Activated CD4-positive, CD25-positive, alpha-beta regulatory T cell treated with anti-CD3 and anti-CD28 coated beads, Interleukin-2, amount 50 U/mL, for 72 hours (primary cell): ENCODE measurements at regions not wholly inside any gene's neighbourhood (a gene's known extent, or its start where the extent isn't known, plus 50 kb on each side); places are given as distances from the start of the nearest gene placed in this dataset.

Experiments used
- DNase-seq: peaks from one replicate; pipeline ENCODE4 v3.0.0; 2021

DNA sequence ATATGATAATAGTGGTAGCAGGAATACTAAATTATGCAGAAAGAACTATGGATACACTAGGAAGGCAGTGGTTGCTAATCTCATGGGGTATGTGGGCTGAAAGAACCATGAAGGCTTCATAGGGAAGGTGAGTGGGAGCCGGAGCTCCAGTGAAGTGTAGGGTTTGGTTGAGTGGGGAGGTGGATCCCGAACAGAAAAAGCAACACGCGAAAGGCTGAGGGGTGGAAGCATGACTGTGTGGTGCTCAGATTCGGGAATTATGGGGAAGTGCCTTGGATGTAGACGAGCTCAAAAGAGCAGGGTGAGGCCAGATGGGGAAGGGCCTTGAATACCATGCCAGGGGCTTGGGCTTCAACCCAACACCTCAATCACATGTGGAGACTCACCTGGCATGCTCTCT is 715.1 kb downstream of the TYW1 start:
- DNase-seq, result no peak

- no peak for DNase-seq
These were observed 716.9 kb downstream of the TYW1 start for GRCh38 chr7:67713451-67714056.

DNA sequence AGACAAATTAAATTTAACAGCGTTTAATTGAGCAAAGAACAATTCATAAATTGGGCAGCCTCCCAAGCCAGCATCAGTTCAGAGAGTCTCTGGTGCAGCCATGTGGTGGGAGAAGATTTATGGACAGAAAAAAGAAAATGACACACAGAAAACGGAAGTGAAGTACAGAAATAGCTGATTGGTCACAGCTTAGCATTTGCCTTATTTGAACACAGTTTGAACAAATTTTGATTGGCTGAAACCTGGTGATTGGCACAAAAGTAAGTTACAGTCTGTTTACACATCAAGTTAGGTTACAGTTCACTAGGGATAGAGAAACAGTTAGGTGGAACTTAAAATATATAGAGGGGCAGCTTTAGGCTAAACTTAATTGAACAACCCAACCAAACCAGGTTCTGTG is 720.1 kb downstream of the TYW1 start:
- no peak for DNase-seq

DNA sequence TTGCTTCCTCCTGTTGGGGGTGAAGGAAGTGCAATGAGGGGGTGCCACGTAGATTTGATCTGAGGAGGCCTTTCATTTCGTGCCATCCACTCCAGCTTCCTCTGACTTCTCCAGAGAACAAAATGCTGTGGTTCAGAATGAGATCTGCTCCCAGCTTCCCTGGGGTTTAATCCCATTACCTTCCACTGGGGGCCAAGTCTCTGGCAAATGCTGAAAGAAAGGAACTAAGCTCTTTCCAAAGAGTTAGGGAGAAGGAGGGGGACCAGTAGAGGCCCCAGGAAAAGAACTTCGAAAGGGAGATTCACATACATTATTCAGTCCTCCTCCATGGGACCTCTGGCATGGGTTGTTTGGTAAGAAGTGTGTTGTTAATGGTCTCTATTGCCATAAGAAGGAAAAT is 727.0 kb downstream of the TYW1 start:
- DNase-seq, result no peak

DNA sequence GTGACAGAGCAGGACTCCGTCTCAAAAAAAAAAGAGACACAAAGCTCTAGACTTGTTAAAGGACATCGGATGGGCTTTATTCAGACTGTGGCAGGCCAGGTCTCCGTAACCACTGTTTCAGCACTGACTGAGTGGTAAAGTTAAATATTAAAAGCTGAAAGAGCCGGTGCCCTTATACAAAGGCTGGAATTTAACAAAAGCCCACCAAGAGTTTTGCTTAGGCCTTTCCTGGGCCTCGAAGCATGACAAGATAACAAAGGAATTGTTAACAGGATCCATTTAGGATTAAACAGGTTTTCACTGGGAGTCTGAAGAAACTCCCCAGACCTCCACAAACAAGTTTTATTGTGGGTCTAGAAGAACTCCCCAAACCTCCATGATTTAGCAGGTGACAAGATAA is 727.8 kb downstream of the TYW1 start:
- no peak for DNase-seq

DNA sequence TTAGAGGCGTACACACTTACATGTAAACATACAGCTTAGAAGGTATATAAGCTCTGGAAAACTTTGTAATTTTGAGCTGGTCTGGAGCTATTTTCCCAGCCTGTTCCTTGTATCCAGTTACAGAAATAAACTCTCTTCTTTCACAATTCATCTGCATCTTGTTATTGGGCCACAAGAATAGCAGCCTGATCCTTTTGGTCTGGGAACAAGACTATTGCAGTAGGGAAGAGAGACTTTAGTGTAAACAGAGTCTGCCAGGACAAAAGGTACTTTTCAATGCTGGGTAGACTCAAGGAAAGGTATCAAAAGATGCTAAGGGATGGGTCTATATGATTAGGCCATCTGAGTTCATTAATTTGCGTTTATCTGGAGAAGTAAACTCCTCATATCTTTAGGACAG is 728.3 kb downstream of the TYW1 start:
- no peak for DNase-seq

GRCh38 chr7:67725423-67725822 is 728.8 kb downstream of the TYW1 start:
- no peak for DNase-seq

- no peak for DNase-seq
These were observed 733.1 kb downstream of the TYW1 start for GRCh38 chr7:67729771-67730170.

- DNase-seq, result no peak
These were observed 735.1 kb downstream of the TYW1 start for GRCh38 chr7:67731704-67732103.

GRCh38 chr7:67732898-67733297 is 736.3 kb downstream of the TYW1 start:
- DNase-seq, result no peak

GRCh38 chr7:67738145-67738544 is 741.5 kb downstream of the TYW1 start:
- DNase-seq, result no peak

- no peak for DNase-seq
These were observed 742.3 kb downstream of the TYW1 start for GRCh38 chr7:67738958-67739357.

DNA sequence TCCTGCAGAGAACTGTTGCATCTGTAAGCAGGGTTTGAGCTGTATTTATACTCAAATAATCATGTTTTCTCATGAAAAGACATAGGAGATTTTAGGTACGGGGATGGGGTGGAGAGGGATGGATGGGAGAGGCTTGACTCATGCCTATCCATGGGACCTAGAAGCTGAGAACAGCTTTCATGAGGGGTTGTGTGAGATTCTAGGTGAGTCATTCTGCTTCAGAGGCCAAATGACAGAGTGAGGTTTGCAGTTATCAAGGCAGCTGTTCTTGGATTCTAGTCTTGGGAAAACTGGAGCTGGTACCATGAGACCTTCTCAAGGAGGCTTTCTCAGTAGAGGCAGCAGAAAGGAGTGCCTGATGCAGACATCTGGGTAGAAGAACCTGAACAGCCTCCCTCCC is 746.9 kb downstream of the TYW1 start:
- no peak for DNase-seq

DNA sequence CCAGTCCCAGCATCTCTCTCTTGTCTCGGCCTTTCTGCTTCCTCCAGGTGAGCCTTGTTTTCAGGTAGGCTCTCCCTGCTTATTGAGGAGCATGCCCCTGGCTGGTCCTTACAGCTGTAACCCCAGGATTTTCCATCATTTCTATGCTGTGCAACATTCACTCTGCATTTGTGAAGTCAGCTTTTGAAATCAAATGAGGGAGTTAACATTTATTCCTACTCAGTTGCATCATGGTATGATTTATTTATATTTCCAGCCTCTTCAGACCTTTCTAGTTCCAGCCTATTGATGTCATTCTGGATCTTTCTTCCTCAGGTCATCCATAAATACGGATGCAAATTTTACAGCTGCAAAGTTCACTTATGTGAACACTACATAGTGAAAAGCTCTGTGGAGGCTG is 755.6 kb downstream of the TYW1 start:
- no peak for DNase-seq

GRCh38 chr7:67753891-67754290 is 757.3 kb downstream of the TYW1 start:
- no peak for DNase-seq

- DNase-seq, result no peak
These were observed 758.0 kb downstream of the TYW1 start for GRCh38 chr7:67754651-67755050.

DNA sequence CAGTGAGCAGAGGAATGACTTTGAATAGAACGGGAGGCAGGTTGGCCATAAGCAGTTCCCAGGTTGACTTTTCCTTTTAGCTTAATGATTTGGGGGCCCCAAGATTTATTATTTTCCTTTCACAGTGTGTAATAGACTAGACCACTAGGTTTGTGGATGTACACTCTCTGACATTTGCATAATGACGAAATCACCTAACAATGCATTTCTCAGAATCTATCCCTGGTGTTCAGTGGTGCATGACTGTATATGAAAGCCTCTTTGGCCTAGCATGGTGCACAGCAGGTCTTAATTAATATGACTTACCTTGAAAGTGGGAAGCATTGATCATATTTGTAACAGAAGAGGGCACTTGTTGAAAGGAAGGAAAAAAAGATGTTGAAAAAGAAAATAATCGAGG is 761.9 kb downstream of the TYW1 start:
- no peak for DNase-seq

DNA sequence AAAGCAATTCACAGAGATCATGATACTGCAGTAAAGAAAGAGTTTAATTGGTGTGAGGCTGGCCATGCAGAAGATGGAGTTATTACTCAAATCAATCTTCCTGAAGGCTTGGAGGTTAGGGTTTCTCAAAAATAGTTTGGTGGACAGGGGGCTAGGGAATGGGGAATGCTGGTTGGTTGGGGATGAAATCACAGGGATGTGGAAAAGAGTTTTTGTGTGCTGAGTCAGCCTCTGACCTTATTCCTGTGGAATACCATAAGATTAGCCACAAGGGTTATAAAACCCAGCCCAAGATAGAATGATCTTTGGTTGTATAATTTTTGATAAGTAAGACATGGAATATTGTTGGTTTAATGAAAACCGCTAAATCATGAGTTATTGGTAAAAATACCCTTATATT is 764.3 kb downstream of the TYW1 start:
- no peak for DNase-seq

DNA sequence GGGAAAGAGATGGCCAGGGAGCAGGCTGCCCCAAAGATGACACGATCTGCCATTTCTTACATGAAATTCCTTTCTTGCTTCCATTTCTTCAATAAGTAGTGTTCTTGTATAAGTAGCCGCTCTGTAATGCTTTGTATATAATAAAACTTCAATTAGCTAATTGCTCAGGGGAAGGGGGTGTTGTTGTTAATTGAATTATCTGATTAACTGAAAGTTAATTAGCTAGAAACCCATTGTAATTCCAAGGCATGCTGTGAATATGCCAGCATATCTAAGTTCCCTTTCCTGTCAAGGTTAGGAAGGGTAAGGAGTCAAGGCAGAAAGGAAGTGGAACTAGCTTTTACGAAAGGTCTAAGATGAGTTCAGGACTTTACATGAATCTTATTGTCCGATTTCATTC is 765.9 kb downstream of the TYW1 start:
- DNase-seq, result no peak

DNA sequence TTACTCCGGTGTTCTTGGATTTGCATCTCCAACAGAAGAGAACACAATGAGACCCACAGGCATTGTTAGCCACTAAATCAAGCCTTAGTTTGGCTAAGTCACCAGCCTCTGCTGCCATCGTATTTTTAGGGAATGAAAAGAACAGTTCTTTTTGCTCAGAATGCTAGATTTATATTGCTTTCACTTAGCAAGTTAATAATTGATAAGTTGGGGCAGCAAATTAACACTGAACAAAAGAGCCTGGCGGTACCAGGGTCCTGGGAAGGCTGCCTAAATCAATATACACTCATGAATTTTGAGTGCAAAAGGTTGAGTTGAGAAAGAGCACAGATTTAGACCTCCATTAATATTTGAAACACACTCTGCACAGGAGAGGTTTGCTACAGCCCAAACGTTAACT is 767.7 kb downstream of the TYW1 start:
- no peak for DNase-seq

- no peak for DNase-seq
These were observed 769.0 kb downstream of the TYW1 start for GRCh38 chr7:67765481-67766175.

DNA sequence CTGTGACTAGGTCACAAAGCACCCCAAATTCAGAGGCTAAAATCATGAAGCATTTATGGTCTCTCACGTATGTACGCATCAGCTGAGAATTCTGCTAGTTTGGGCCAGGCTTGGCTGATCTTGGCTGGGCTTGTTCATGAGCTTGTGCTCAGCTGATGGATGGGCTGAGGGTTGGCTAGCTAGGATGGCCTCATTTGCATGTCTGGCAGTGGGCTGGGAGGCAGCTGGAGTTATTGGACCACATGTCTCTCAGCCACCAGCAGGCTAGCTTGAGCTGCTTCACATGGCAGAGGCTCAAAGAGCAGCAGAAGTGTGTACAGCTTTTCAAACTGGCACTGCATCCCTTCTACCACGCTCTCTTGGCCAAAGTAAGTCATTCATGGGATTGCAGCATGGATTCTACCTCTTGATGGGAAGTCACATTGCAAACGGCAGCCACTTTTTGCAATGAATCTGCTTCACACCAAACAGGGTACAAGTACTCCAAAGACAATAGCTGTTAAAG is 770.3 kb downstream of the TYW1 start:
- DNase-seq, result no peak

DNA sequence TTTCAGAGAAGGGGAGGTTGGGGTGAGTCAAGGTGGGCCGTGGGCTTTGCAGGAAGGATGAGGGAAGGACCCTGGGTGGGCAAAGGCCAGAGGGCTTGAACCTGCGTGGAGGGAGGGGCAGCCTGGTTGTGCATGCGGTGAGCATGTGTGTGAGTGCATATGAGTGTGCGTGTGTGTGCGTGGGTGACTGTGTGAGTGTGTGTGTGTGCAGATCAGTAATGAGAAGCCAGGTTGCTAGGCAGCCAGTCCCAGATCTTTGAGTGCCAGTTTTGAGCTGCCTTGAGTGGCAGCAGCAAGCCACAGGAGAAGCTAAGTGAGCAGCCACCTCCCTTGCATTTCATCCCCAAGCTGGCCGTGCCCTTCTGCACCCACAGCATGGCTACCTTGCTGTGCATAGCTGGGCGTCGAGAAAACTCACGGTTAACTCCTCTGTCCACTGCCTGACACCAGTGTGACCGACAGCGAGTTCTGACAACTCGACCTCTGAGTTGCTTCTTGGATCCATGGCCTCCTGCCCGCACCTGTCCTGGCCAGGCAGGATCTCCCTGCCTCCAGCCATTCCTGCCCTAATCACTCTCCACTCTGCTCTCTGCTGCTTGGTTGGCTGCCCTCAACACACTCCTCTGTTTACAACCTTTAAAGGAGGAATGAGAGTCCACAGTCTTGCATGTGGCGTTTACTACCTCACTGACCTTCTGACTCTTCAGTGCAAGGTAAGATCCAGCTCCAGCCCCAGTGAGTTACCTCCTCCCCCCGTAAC is 775.4 kb downstream of the TYW1 start:
- DNase-seq, result no peak

DNA sequence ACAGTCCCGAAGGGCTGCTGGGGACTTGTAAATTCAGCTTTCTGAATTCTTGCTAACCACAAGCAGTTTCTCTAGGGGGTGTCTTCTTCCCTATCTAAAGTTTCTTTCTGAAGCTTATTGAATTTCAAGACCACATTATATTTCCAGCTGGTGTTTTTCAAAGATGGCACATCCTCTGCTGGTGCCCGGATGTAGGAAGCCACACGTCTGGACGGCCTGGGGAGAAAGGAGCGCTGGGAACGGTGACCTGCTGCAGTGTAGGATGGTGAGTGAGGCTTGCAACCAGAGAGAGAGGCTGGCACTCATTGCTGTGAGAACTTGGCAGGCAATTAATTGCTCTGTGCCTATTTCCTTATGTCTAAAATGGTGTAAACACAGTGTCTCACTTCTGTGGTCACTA is 776.4 kb downstream of the TYW1 start:
- DNase-seq, result no peak
